ES-I3 (cell line): ENCODE measurements at regions not wholly inside any gene's neighbourhood (a gene's known extent, or its start where the extent isn't known, plus 50 kb on each side); places are given as distances from the start of the nearest gene placed in this dataset.
"Not testable (repeated sequence)": the region's sequence is repeated elsewhere in the genome, so short reads cannot be mapped to it uniquely, and the experiment has no call there.

ENCODE experiments used
- H3K36me3 ChIP-seq: 2 replicates; pipeline ENCODE4 v1.6.1; 2013; ENCODE audit warnings: mild to moderate bottlenecking, low read length, control low read depth, moderate library complexity; ENCODE audit not compliant: insufficient read depth
- H3K4me1 ChIP-seq: 2 replicates; pipeline ENCODE4 v1.6.1; 2013; ENCODE audit warnings: mild to moderate bottlenecking, control low read depth, low read length; ENCODE audit not compliant: insufficient read depth
- H3K9ac ChIP-seq: 2 replicates; pipeline ENCODE4 v1.6.1; 2013; ENCODE audit warnings: low read depth, mild to moderate bottlenecking, low read length, moderate library complexity
- H3K9me3 ChIP-seq: 2 replicates; pipeline ENCODE4 v1.6.1; 2013; ENCODE audit warnings: mild to moderate bottlenecking, low read length, moderate library complexity; ENCODE audit not compliant: control insufficient read depth, insufficient read depth

GRCh38 chrX:129361576-129361975, 161.7 kb downstream of the SMARCA1 start:
- H3K4me1 ChIP-seq = no peaks in the 10 kb centered on the region
- no peak overlapping the region for H3K9ac ChIP-seq
- H3K9me3 ChIP-seq = 0 out of 2 replicates have a peak, but pooled peaks cover 2% of the 10 kb centered on the region
- no peaks in the 10 kb centered on the region for H3K36me3 ChIP-seq

- no peaks in the 10 kb centered on the region for H3K36me3 ChIP-seq
- H3K9ac ChIP-seq = no peak overlapping the region
- no peaks in the 10 kb centered on the region for H3K4me1 ChIP-seq
- H3K9me3 ChIP-seq = 0 out of 2 replicates have a peak, but pooled peaks cover 2% of the 10 kb centered on the region
These were observed 163.1 kb downstream of the SMARCA1 start for GRCh38 chrX:129360175-129360574.

- 0 out of 2 replicates have a peak, but pooled peaks cover 2% of the 10 kb centered on the region for H3K9me3 ChIP-seq
- H3K9ac ChIP-seq = no peak overlapping the region
- no peaks in the 10 kb centered on the region for H3K36me3 ChIP-seq
- H3K4me1 ChIP-seq = no peaks in the 10 kb centered on the region
These were observed 164.0 kb downstream of the SMARCA1 start for GRCh38 chrX:129359269-129359668.

- H3K9me3 ChIP-seq, H3K9ac ChIP-seq, H3K36me3 ChIP-seq, H3K4me1 ChIP-seq: not testable (repeated sequence)
These were observed 165.9 kb downstream of the SMARCA1 start for GRCh38 chrX:129357428-129357827.

GRCh38 chrX:129347291-129347690, 176.0 kb downstream of the SMARCA1 start:
- Histone ChIP-seq H3K36me3 (no peaks in the 10 kb centered on the region), H3K4me1 (no peaks in the 10 kb centered on the region), H3K9me3 (no peaks in the 10 kb centered on the region), H3K9ac (no peak overlapping the region)

- no peaks in the 10 kb centered on the region for H3K36me3 ChIP-seq
- H3K4me1 ChIP-seq = no peaks in the 10 kb centered on the region
- H3K9ac ChIP-seq = no peak overlapping the region
- H3K9me3 ChIP-seq = no peaks in the 10 kb centered on the region
These were observed 176.7 kb downstream of the SMARCA1 start for GRCh38 chrX:129346574-129346973.

- not testable (repeated sequence) for H3K9me3 ChIP-seq, H3K4me1 ChIP-seq, H3K36me3 ChIP-seq
- H3K9ac ChIP-seq = peak overlapping the region; percentile 50
These were observed 186.0 kb downstream of the SMARCA1 start for GRCh38 chrX:129337264-129337663.

- Histone ChIP-seq H3K36me3 (no peaks in the 10 kb centered on the region), H3K9ac (no peak overlapping the region), H3K9me3 (no peaks in the 10 kb centered on the region), H3K4me1 (no peaks in the 10 kb centered on the region)
These were observed 200.2 kb downstream of the SMARCA1 start for GRCh38 chrX:129323115-129323514.

GRCh38 chrX:129318375-129318774, 204.9 kb downstream of the SMARCA1 start:
- Histone ChIP-seq H3K4me1 (no peaks in the 10 kb centered on the region), H3K36me3 (no peaks in the 10 kb centered on the region), H3K9ac (no peak overlapping the region), H3K9me3 (no peaks in the 10 kb centered on the region)

GRCh38 chrX:129316461-129316860, 206.8 kb downstream of the SMARCA1 start:
- H3K9me3 ChIP-seq = no peaks in the 10 kb centered on the region
- no peaks in the 10 kb centered on the region for H3K36me3 ChIP-seq
- no peaks in the 10 kb centered on the region for H3K4me1 ChIP-seq
- H3K9ac ChIP-seq = no peak overlapping the region

GRCh38 chrX:129310000-129310399, 213.3 kb downstream of the SMARCA1 start:
- H3K36me3 ChIP-seq = no peaks in the 10 kb centered on the region
- no peaks in the 10 kb centered on the region; the same call in 1 of the 2 replicates for H3K9me3 ChIP-seq
- no peak overlapping the region for H3K9ac ChIP-seq
- H3K4me1 ChIP-seq = peaks cover 7% of the 10 kb centered on the region; the same call in 1 of the 2 replicates

- no peaks in the 10 kb centered on the region for H3K4me1 ChIP-seq
These were observed 260.4 kb downstream of the SMARCA1 start for GRCh38 chrX:129262912-129263311.

GRCh38 chrX:129255516-129255915, 267.8 kb downstream of the SMARCA1 start:
- H3K4me1 ChIP-seq, H3K9me3 ChIP-seq, H3K36me3 ChIP-seq, H3K9ac ChIP-seq: not testable (repeated sequence)

More at GRCh38 chrX:129262912-129263311, 260.4 kb downstream of the SMARCA1 start:
- H3K36me3 ChIP-seq = no peaks in the 10 kb centered on the region
- no peak overlapping the region for H3K9ac ChIP-seq
- H3K9me3 ChIP-seq = no peaks in the 10 kb centered on the region

GRCh38 chrX:129249563-129249962, 273.7 kb downstream of the SMARCA1 start:
- no peaks in the 10 kb centered on the region for H3K4me1 ChIP-seq
- H3K9me3 ChIP-seq = no peaks in the 10 kb centered on the region
- no peak overlapping the region for H3K9ac ChIP-seq
- H3K36me3 ChIP-seq = no peaks in the 10 kb centered on the region

GRCh38 chrX:129247642-129248041, 275.6 kb downstream of the SMARCA1 start:
- Histone ChIP-seq H3K9me3 (no peaks in the 10 kb centered on the region), H3K36me3 (no peaks in the 10 kb centered on the region), H3K9ac (no peak overlapping the region), H3K4me1 (no peaks in the 10 kb centered on the region)

- H3K36me3 ChIP-seq = no peaks in the 10 kb centered on the region
- H3K9ac ChIP-seq = no peak overlapping the region
- H3K9me3 ChIP-seq = no peaks in the 10 kb centered on the region
- no peaks in the 10 kb centered on the region; the same call in 1 of the 2 replicates for H3K4me1 ChIP-seq
These were observed 283.9 kb downstream of the SMARCA1 start for GRCh38 chrX:129239371-129239770.
